Keratinocyte (primary cell): ENCODE measurements at regions not wholly inside any gene's neighbourhood (a gene's known extent, or its start where the extent isn't known, plus 50 kb on each side); places are given as distances from the start of the nearest gene placed in this dataset.

Experiments used
- DNase-seq: peaks from one replicate; pipeline ENCODE4 v3.0.0-alpha.2; 2011; ENCODE audit warnings: low read depth, missing footprints, low spot score
- FAIRE-seq: peaks from 2 replicates; lab custom pipeline; 2011; peaks lifted over from hg19 to GRCh38; lab: Jason Lieb, UNC
- H2AFZ ChIP-seq: 2 replicates; pipeline ENCODE4 v1.6.0; 2012; ENCODE audit warnings: low read length, control low read depth, inconsistent platforms; ENCODE audit not compliant: control insufficient read depth
- H3K27ac ChIP-seq: 2 replicates; pipeline ENCODE4 v1.5.1; 2011; ENCODE audit warnings: low read length; ENCODE audit not compliant: control insufficient read depth, insufficient read depth
- H3K27me3 ChIP-seq: 3 replicates; pipeline ENCODE4 v1.6.0; 2011; ENCODE audit warnings: low read length; ENCODE audit not compliant: control insufficient read depth, insufficient read depth; ENCODE audit errors: extremely low read depth
- H3K36me3 ChIP-seq, 2 experiments: 2 replicates in 1 of 2; 3 replicates in 1 of 2; pipeline ENCODE4 v1.5.1; 2011; ENCODE audit warnings: low read length in 2 of 2, mild to moderate bottlenecking in 1 of 2; ENCODE audit not compliant: control insufficient read depth in 2 of 2, insufficient read depth in 2 of 2; ENCODE audit errors: extremely low read depth in 1 of 2
- H3K4me1 ChIP-seq: 3 replicates; pipeline ENCODE4 v1.5.1; 2011; ENCODE audit warnings: low read length; ENCODE audit not compliant: control insufficient read depth, insufficient read depth; ENCODE audit errors: extremely low read depth
- H3K4me2 ChIP-seq: 3 replicates; pipeline ENCODE4 v1.6.0; 2011; ENCODE audit warnings: low read depth, low read length; ENCODE audit not compliant: control insufficient read depth, insufficient read depth; ENCODE audit errors: extremely low read depth
- H3K4me3 ChIP-seq, 3 experiments: fragments of 200-600 bp in 1 of 3; sonication (generic) in 1 of 3; 2 replicates in 2 of 3; 3 replicates in 1 of 3; pipeline ENCODE4 v1.5.1; 2011 to 2016; ENCODE audit warnings: low read length in 3 of 3, mild to moderate bottlenecking in 3 of 3, control low read depth in 2 of 3, inconsistent platforms in 1 of 3, low read depth in 1 of 3, mixed read lengths in 1 of 3, mixed run types in 1 of 3, moderate library complexity in 1 of 3; ENCODE audit not compliant: control insufficient read depth in 2 of 3, insufficient read depth in 2 of 3; ENCODE audit errors: extremely low read depth in 1 of 3
- H3K79me2 ChIP-seq: 2 replicates; pipeline ENCODE4 v1.6.0; 2012; ENCODE audit warnings: low read length; ENCODE audit not compliant: control insufficient read depth, insufficient read depth
- H3K9ac ChIP-seq: 3 replicates; pipeline ENCODE4 v1.6.0; 2011; ENCODE audit warnings: low read length; ENCODE audit not compliant: control insufficient read depth, insufficient read depth; ENCODE audit errors: extremely low read depth
- H3K9me1 ChIP-seq: 3 replicates; pipeline ENCODE4 v1.6.0; 2011; ENCODE audit warnings: low read length; ENCODE audit not compliant: control insufficient read depth, insufficient read depth; ENCODE audit errors: extremely low read depth
- H3K9me3 ChIP-seq: 2 replicates; pipeline ENCODE4 v1.5.1; 2012; ENCODE audit warnings: low read depth, low read length; ENCODE audit not compliant: control insufficient read depth
- H4K20me1 ChIP-seq: 3 replicates; pipeline ENCODE4 v1.6.0; 2011; ENCODE audit warnings: low read length; ENCODE audit not compliant: control insufficient read depth, insufficient read depth; ENCODE audit errors: extremely low read depth
- CTCF ChIP-seq, 3 experiments: IDR thresholded peaks in 1 of 3; conservative IDR thresholded peaks in 1 of 3; optimal IDR thresholded peaks in 1 of 3; 2 replicates in 2 of 3; 3 replicates in 1 of 3; pipeline versions ENCODE3 to v1.5.1; 2011; ENCODE audit warnings: low read length in 3 of 3, mild to moderate bottlenecking in 3 of 3, moderate library complexity in 2 of 3, control low read depth in 1 of 3, inconsistent platforms in 1 of 3; ENCODE audit not compliant: insufficient read depth in 2 of 3; ENCODE audit errors: extremely low read depth in 1 of 3
- EZH2 ChIP-seq: IDR thresholded peaks from one replicate; pipeline ENCODE4 v1.6.1; 2012; ENCODE audit warnings: inconsistent platforms, mild to moderate bottlenecking, low read length, moderate library complexity
- dilution Hi-C: fragments of 300-500 bp; cut with MboI; formaldehyde crosslinking; loops from one replicate; pipeline ENCODE4 v1.7.0; 2020; ENCODE audit warnings: low sequenced_read_pairs; ENCODE audit not compliant: extremely low pct_ligation_motif_present

GRCh38 chr3:83706669-83707068 is 1252.1 kb upstream of the CADM2 start:
- Histone ChIP-seq H3K9me1 (no peaks in the 10 kb centered on the region), H3K9me3 (no peaks in the 10 kb centered on the region), H2AFZ (no peak overlapping the region), H3K9ac (no peak overlapping the region), H3K4me3 (no peak overlapping the region), H3K79me2 (no peaks in the 10 kb centered on the region), H3K4me2 (no peak overlapping the region), H3K36me3 (no peaks in the 10 kb centered on the region), H3K27me3 (no peaks in the 10 kb centered on the region), H4K20me1 (no peaks in the 10 kb centered on the region), H3K4me1 (no peaks in the 10 kb centered on the region), H3K27ac (no peak overlapping the region)
- TF ChIP-seq EZH2, result no peak
- no peak for TF ChIP-seq CTCF (optimal IDR thresholded peaks at IDR 0.05 in 1 of 3, IDR thresholded peaks at IDR 0.05 in 1 of 3, conservative IDR thresholded peaks at IDR 0.05 in 1 of 3; ENCODE audit: extremely low read depth in 1 of 3, insufficient read depth in 2 of 3, low read length in 3 of 3)
- DNase-seq, result no peak
- dilution Hi-C loops, result no loop called here
- no peak for FAIRE-seq

- Histone ChIP-seq H3K9me1 (no peaks in the 10 kb centered on the region), H3K79me2 (no peaks in the 10 kb centered on the region), H3K27me3 (no peaks in the 10 kb centered on the region), H3K4me1 (no peaks in the 10 kb centered on the region), H3K4me3 (no peak overlapping the region), H3K4me2 (no peak overlapping the region), H3K9me3 (no peaks in the 10 kb centered on the region), H3K36me3 (no peaks in the 10 kb centered on the region), H3K27ac (no peak overlapping the region), H3K9ac (no peak overlapping the region), H4K20me1 (no peaks in the 10 kb centered on the region), H2AFZ (no peak overlapping the region)
- TF ChIP-seq EZH2 (no peak), CTCF (optimal IDR thresholded peaks at IDR 0.05 in 1 of 3, IDR thresholded peaks at IDR 0.05 in 1 of 3, conservative IDR thresholded peaks at IDR 0.05 in 1 of 3; ENCODE audit: extremely low read depth in 1 of 3, insufficient read depth in 2 of 3, low read length in 3 of 3) (no peak)
- DNase-seq, result no peak
- dilution Hi-C loops, result no loop called here
- no peak for FAIRE-seq
Observed at GRCh38 chr3:83715307-83715706, 1243.5 kb upstream of the CADM2 start.
